ENCODE measurements at regions not wholly inside any gene's neighbourhood (a gene's known extent, or its start where the extent isn't known, plus 50 kb on each side); places are given as distances from the start of the nearest gene placed in this dataset.

DNA sequence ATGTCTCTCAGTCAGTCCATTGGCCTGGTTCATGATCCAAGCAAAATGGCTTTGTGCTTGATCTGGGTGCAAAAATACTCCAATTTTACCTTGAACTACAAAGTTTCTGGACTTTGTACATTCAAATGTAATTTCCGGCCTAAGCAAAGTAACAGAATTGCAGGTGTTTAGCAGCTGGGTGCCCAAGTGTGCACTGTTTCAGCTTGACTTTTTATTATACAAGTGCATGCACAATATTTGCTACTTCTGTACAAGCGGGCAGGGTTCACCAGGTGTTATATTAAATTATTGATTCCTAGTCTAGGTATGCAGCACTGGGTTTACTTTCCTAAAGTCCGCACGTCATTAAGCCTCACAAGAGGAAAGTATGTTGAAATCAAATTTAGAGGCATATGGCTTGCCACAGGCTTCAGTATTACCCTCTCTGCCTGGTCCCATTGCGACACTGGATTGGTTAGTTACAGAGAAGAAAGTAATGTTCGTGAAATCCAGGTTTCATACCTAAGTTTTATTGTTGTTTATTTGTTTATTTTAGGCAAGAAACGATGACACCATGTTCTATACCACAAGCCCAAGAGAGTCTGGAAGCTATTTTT is 376.9 kb upstream of the CTSO start:
- intact Hi-C loops (cut with micrococcal nuclease): no loop called here
- ATAC-seq (no peak), DNase-seq (ENCODE audit: low read depth, low spot score) (no peak)
- ChIA-PET CTCF (no interaction called here), RAD21 (ENCODE audit: low non-redundant PET in 1 of 2, low total read pairs in 2 of 2, uncharacterized antibody in 2 of 2, unreplicated experiment in 2 of 2) (no interaction called here), POLR2A (no interaction called here)
- H3K4me1 ChIP-seq (ENCODE audit: control insufficient read depth in 1 of 2, insufficient read depth in 2 of 2, low read length in 2 of 2): no peaks in the 10 kb centered on the region
- no peaks in the 10 kb centered on the region for H3K79me2 ChIP-seq (ENCODE audit: insufficient read depth, low read length)
- H3K27me3 ChIP-seq (ENCODE audit: insufficient read depth, low read length): no peaks in the 10 kb centered on the region
- no peaks in the 10 kb centered on the region for H4K20me1 ChIP-seq (ENCODE audit: insufficient read depth)
- no peak overlapping the region for H3K4me3 ChIP-seq (replicated peaks in 1 of 2; ENCODE audit: low read depth in 1 of 2, low read length in 2 of 2)
- H3K9ac ChIP-seq (ENCODE audit: low read length): no peak overlapping the region
- no peak overlapping the region for H3K4me2 ChIP-seq (ENCODE audit: low read length)
- H2AFZ ChIP-seq (ENCODE audit: low read depth, low read length, poor library complexity, severe bottlenecking): no peak overlapping the region
- H3K9me2 ChIP-seq (ENCODE audit: insufficient read depth): no peaks in the 10 kb centered on the region
- no peaks in the 10 kb centered on the region for H3K36me3 ChIP-seq (ENCODE audit: control insufficient read depth in 1 of 2, insufficient read depth in 2 of 2, low read length in 2 of 2)
- H3K27ac ChIP-seq (ENCODE audit: low read depth, low read length): no peak overlapping the region
- TF ChIP-seq FOSL1 (IDR thresholded peaks at IDR 0.05; ENCODE audit: low read depth) (no peak), ZNF274 (IDR thresholded peaks at IDR 0.05; ENCODE audit: low read depth, low read length) (no peak), EGR1 (IDR thresholded peaks at IDR 0.05; ENCODE audit: low read depth) (no peak), ELF1 (IDR thresholded peaks at IDR 0.05; ENCODE audit: borderline replicate concordance, low read depth) (no peak), MAX (IDR thresholded peaks at IDR 0.05) (no peak), CBX3 (IDR thresholded peaks at IDR 0.05; ENCODE audit: low read depth) (no peak), RAD21 (IDR thresholded peaks at IDR 0.05; ENCODE audit: low read depth) (no peak), JUND (IDR thresholded peaks at IDR 0.05) (no peak), SRF (IDR thresholded peaks at IDR 0.05; ENCODE audit: low read depth) (no peak), TCF7L2 (IDR thresholded peaks at IDR 0.05; ENCODE audit: borderline replicate concordance, extremely low read depth, insufficient read depth, insufficient read length) (no peak), EZH2 (IDR thresholded peaks at IDR 0.05) (no peak), ZFX (IDR thresholded peaks at IDR 0.05) (no peak), CEBPB (IDR thresholded peaks at IDR 0.05; ENCODE audit: low read depth) (no peak), ATF3 (IDR thresholded peaks at IDR 0.05) (no peak), SP1 (IDR thresholded peaks at IDR 0.05; ENCODE audit: low read depth) (no peak), EZH2phosphoT487 (IDR thresholded peaks at IDR 0.05; ENCODE audit: borderline replicate concordance) (no peak), YY1 (IDR thresholded peaks at IDR 0.05; ENCODE audit: extremely low read depth, insufficient replicate concordance, low read depth, low read length) (no peak)
- TF ChIP-seq, protein P1, sequence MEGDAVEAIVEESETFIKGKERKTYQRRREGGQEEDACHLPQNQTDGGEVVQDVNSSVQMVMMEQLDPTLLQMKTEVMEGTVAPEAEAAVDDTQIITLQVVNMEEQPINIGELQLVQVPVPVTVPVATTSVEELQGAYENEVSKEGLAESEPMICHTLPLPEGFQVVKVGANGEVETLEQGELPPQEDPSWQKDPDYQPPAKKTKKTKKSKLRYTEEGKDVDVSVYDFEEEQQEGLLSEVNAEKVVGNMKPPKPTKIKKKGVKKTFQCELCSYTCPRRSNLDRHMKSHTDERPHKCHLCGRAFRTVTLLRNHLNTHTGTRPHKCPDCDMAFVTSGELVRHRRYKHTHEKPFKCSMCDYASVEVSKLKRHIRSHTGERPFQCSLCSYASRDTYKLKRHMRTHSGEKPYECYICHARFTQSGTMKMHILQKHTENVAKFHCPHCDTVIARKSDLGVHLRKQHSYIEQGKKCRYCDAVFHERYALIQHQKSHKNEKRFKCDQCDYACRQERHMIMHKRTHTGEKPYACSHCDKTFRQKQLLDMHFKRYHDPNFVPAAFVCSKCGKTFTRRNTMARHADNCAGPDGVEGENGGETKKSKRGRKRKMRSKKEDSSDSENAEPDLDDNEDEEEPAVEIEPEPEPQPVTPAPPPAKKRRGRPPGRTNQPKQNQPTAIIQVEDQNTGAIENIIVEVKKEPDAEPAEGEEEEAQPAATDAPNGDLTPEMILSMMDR (IDR thresholded peaks at IDR 0.05 in 2 of 3, conservative IDR thresholded peaks at IDR 0.05 in 1 of 3; ENCODE audit: borderline replicate concordance in 1 of 3, insufficient read depth in 1 of 3, low read depth in 2 of 3, low read length in 2 of 3): no peak
- TF ChIP-seq, protein P2, sequence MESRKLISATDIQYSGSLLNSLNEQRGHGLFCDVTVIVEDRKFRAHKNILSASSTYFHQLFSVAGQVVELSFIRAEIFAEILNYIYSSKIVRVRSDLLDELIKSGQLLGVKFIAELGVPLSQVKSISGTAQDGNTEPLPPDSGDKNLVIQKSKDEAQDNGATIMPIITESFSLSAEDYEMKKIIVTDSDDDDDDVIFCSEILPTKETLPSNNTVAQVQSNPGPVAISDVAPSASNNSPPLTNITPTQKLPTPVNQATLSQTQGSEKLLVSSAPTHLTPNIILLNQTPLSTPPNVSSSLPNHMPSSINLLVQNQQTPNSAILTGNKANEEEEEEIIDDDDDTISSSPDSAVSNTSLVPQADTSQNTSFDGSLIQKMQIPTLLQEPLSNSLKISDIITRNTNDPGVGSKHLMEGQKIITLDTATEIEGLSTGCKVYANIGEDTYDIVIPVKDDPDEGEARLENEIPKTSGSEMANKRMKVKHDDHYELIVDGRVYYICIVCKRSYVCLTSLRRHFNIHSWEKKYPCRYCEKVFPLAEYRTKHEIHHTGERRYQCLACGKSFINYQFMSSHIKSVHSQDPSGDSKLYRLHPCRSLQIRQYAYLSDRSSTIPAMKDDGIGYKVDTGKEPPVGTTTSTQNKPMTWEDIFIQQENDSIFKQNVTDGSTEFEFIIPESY (IDR thresholded peaks at IDR 0.05; ENCODE audit: extremely low read depth, insufficient replicate concordance, low read length): no peak
- no peaks in the 10 kb centered on the region for H3K9me3 ChIP-seq (ENCODE audit: control insufficient read depth in 1 of 2, insufficient read depth in 1 of 2, low read depth in 1 of 2, low read length in 2 of 2)
- BruUV-seq (replicated peaks): no TSS peak

Data from HCT116 (cell line).